Esophagus squamous epithelium (tissue), 4 donors: ENCODE measurements at regions not wholly inside any gene's neighbourhood (a gene's known extent, or its start where the extent isn't known, plus 50 kb on each side); places are given as distances from the start of the nearest gene placed in this dataset.

ENCODE experiments used
- POLR2A ChIP-seq, 4 donors: fragments of 450-650 bp; IDR thresholded peaks; one replicate each; pipeline ENCODE4 v1.6.1; 2017; ENCODE audit warnings: antibody characterized with exemption in 4 of 4, mild to moderate bottlenecking in 4 of 4, moderate library complexity in 3 of 4
- TF ChIP-seq, protein P1 (sequence below), 6 experiments: fragments of 450-650 bp in 4 of 6; fragments of 200-600 bp in 2 of 6; sonication (generic) in 2 of 6; IDR thresholded peaks; one replicate each; pipeline ENCODE4 v1.5.1; 2016 to 2019; ENCODE audit warnings: antibody characterized with exemption in 6 of 6, mild to moderate bottlenecking in 4 of 6, moderate library complexity in 4 of 6

GRCh38 chr12:13594731-13595514 is 386.5 kb downstream of the GRIN2B start:
- TF ChIP-seq, protein P1, sequence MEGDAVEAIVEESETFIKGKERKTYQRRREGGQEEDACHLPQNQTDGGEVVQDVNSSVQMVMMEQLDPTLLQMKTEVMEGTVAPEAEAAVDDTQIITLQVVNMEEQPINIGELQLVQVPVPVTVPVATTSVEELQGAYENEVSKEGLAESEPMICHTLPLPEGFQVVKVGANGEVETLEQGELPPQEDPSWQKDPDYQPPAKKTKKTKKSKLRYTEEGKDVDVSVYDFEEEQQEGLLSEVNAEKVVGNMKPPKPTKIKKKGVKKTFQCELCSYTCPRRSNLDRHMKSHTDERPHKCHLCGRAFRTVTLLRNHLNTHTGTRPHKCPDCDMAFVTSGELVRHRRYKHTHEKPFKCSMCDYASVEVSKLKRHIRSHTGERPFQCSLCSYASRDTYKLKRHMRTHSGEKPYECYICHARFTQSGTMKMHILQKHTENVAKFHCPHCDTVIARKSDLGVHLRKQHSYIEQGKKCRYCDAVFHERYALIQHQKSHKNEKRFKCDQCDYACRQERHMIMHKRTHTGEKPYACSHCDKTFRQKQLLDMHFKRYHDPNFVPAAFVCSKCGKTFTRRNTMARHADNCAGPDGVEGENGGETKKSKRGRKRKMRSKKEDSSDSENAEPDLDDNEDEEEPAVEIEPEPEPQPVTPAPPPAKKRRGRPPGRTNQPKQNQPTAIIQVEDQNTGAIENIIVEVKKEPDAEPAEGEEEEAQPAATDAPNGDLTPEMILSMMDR (IDR thresholded peaks at IDR 0.05) = no peak
- TF ChIP-seq POLR2A (IDR thresholded peaks at IDR 0.05) = no peak
